ENCODE measurements at regions not wholly inside any gene's neighbourhood (a gene's known extent, or its start where the extent isn't known, plus 50 kb on each side); places are given as distances from the start of the nearest gene placed in this dataset.

GRCh38 chr12:83388551-83388950, 701.8 kb downstream of the TMTC2 start:
- DNase-seq, result no peak

GRCh38 chr12:83386527-83387264, 700.0 kb downstream of the TMTC2 start:
- no peak for DNase-seq

GRCh38 chr12:83378186-83378727, 691.6 kb downstream of the TMTC2 start:
- DNase-seq, result no peak

- no peak for DNase-seq
Observed at GRCh38 chr12:83365317-83365716, 678.6 kb downstream of the TMTC2 start.

GRCh38 chr12:83361475-83361874, 674.8 kb downstream of the TMTC2 start:
- no peak for DNase-seq

- DNase-seq, result no peak
Observed at GRCh38 chr12:83361071-83361470, 674.4 kb downstream of the TMTC2 start.

GRCh38 chr12:83349907-83350611, 663.4 kb downstream of the TMTC2 start:
- no peak for DNase-seq

GRCh38 chr12:83346333-83346732, 659.6 kb downstream of the TMTC2 start:
- no peak for DNase-seq

- DNase-seq, result no peak
Observed at GRCh38 chr12:83343767-83344166, 657.1 kb downstream of the TMTC2 start.

GRCh38 chr12:83335748-83336147, 649.0 kb downstream of the TMTC2 start:
- no peak for DNase-seq

- no peak for DNase-seq
Observed at GRCh38 chr12:83326666-83327065, 640.0 kb downstream of the TMTC2 start.

GRCh38 chr12:83323866-83324265, 637.2 kb downstream of the TMTC2 start:
- DNase-seq, result no peak

GRCh38 chr12:83322809-83323208, 636.1 kb downstream of the TMTC2 start:
- DNase-seq, result no peak

GRCh38 chr12:83321971-83322370, 635.3 kb downstream of the TMTC2 start:
- DNase-seq, result no peak

- no peak for DNase-seq
Observed at GRCh38 chr12:83320350-83320749, 633.6 kb downstream of the TMTC2 start.

- no peak for DNase-seq
Observed at GRCh38 chr12:83318386-83319098, 631.8 kb downstream of the TMTC2 start.

GRCh38 chr12:83317595-83317994, 630.9 kb downstream of the TMTC2 start:
- DNase-seq, result no peak

GRCh38 chr12:83313827-83314226, 627.1 kb downstream of the TMTC2 start:
- no peak for DNase-seq

- DNase-seq, result no peak
Observed at GRCh38 chr12:83313322-83313721, 626.6 kb downstream of the TMTC2 start.

- DNase-seq, result no peak
Observed at GRCh38 chr12:83276904-83277303, 590.2 kb downstream of the TMTC2 start.

- DNase-seq, result no peak
Observed at GRCh38 chr12:83271201-83271600, 584.5 kb downstream of the TMTC2 start.

- no peak for DNase-seq
Observed at GRCh38 chr12:83265808-83266207, 579.1 kb downstream of the TMTC2 start.

Measured in hypothalamus (tissue), 51 donors.